OCI-LY1 (cell line): ENCODE measurements at regions not wholly inside any gene's neighbourhood (a gene's known extent, or its start where the extent isn't known, plus 50 kb on each side); places are given as distances from the start of the nearest gene placed in this dataset.

ENCODE experiments used
- H2AFZ ChIP-seq: fragments of 200-600 bp; sonication (generic), shearing (Covaris generic); 2 replicates; pipeline ENCODE4 v1.6.0; 2014; ENCODE audit warnings: antibody characterized with exemption, mild to moderate bottlenecking, low read length
- H3F3A ChIP-seq: fragments of 200-600 bp; sonication (generic), shearing (Covaris generic); 2 replicates; pipeline ENCODE4 v1.6.0; 2014; ENCODE audit warnings: mild to moderate bottlenecking, antibody characterized with exemption, low read length, moderate library complexity; ENCODE audit not compliant: insufficient read depth
- H3K27ac ChIP-seq: fragments of 200-600 bp; sonication (generic); 2 replicates; pipeline ENCODE4 v1.5.1; 2014; ENCODE audit warnings: low read length, mixed run types, mild to moderate bottlenecking, low read depth; ENCODE audit not compliant: poor library complexity, severe bottlenecking
- H3K27me3 ChIP-seq: fragments of 200-600 bp; sonication (generic); 2 replicates; pipeline ENCODE4 v1.6.0; 2014; ENCODE audit warnings: antibody characterized with exemption, mild to moderate bottlenecking, low read length, moderate library complexity; ENCODE audit not compliant: insufficient read depth
- H3K36me3 ChIP-seq: fragments of 200-600 bp; sonication (generic); 2 replicates; pipeline ENCODE4 v1.6.1; 2014; ENCODE audit warnings: mild to moderate bottlenecking, antibody characterized with exemption, low read length, moderate library complexity, mixed read lengths; ENCODE audit not compliant: insufficient read depth
- H3K4me1 ChIP-seq: fragments of 200-600 bp; sonication (generic); 2 replicates; pipeline ENCODE4 v1.5.1; 2014; ENCODE audit warnings: mild to moderate bottlenecking, low read length, moderate library complexity; ENCODE audit not compliant: insufficient read depth, severe bottlenecking
- H3K4me2 ChIP-seq: fragments of 200-600 bp; sonication (generic), shearing (Covaris generic); 2 replicates; pipeline ENCODE4 v1.6.1; 2014; ENCODE audit warnings: low read length
- H3K4me3 ChIP-seq: fragments of 200-600 bp; sonication (generic); 2 replicates; pipeline ENCODE4 v1.5.1; 2014; ENCODE audit warnings: low read length, low read depth, mild to moderate bottlenecking, mixed read lengths; ENCODE audit not compliant: poor library complexity, severe bottlenecking
- H3K79me2 ChIP-seq: fragments of 200-600 bp; shearing (Covaris generic); 2 replicates; pipeline ENCODE4 v1.6.1; 2016; ENCODE audit warnings: mixed run types, low read length, mixed read lengths; ENCODE audit not compliant: insufficient read depth
- H3K9ac ChIP-seq: fragments of 200-600 bp; sonication (generic), shearing (Covaris generic); 2 replicates; pipeline ENCODE4 v1.6.1; 2014; ENCODE audit warnings: mild to moderate bottlenecking, low read length, mixed read lengths
- H3K9me2 ChIP-seq: fragments of 200-600 bp; sonication (generic), shearing (Covaris generic); 2 replicates; pipeline ENCODE4 v1.6.1; 2014; ENCODE audit warnings: low read depth, mild to moderate bottlenecking, low read length, mixed read lengths
- H3K9me3 ChIP-seq: fragments of 200-600 bp; shearing (Covaris generic); 2 replicates; pipeline ENCODE4 v1.6.1; 2014; ENCODE audit warnings: low read length, mixed read lengths
- H4K20me1 ChIP-seq: fragments of 200-600 bp; sonication (generic), shearing (Covaris generic); 2 replicates; pipeline ENCODE4 v1.6.0; 2016; ENCODE audit warnings: mild to moderate bottlenecking, low read length; ENCODE audit not compliant: insufficient read depth
- CTCF ChIP-seq: fragments of 200-600 bp; sonication (generic), shearing (Covaris generic); IDR thresholded peaks from 2 replicates; pipeline ENCODE4 v1.5.1; 2017; ENCODE audit warnings: mild to moderate bottlenecking, antibody characterized with exemption, low read length, moderate library complexity, mixed read lengths
- EZH2 ChIP-seq: fragments of 200-600 bp; sonication (generic), shearing (Covaris generic); IDR thresholded peaks from 2 replicates; pipeline ENCODE4 v1.8.0; 2017; ENCODE audit warnings: borderline replicate concordance, mixed run types, mild to moderate bottlenecking, antibody characterized with exemption, low read length, moderate library complexity, mixed read lengths

GRCh38 chr5:159420940-159421339 lies 90.7 kb upstream of the IL12B start:
- Histone ChIP-seq H3K4me1 (no peaks in the 10 kb centered on the region), H3K79me2 (no peaks in the 10 kb centered on the region), H3K36me3 (no peaks in the 10 kb centered on the region), H3K9ac (no peak overlapping the region), H4K20me1 (no peaks in the 10 kb centered on the region), H3K27ac (no peak overlapping the region), H3K4me2 (no peak overlapping the region), H3K4me3 (no peak overlapping the region), H3K9me2 (no peaks in the 10 kb centered on the region), H2AFZ (no peak overlapping the region), H3K27me3 (no peaks in the 10 kb centered on the region), H3F3A (no peaks in the 10 kb centered on the region), H3K9me3 (no peaks in the 10 kb centered on the region)
- TF ChIP-seq CTCF, result no peak
- no peak for TF ChIP-seq EZH2

- no peaks in the 10 kb centered on the region for H4K20me1 ChIP-seq
- no peak overlapping the region for H2AFZ ChIP-seq
- no peaks in the 10 kb centered on the region for H3K9me3 ChIP-seq
- H3K9ac ChIP-seq, result no peak overlapping the region
- no peaks in the 10 kb centered on the region for H3K36me3 ChIP-seq
- no peaks in the 10 kb centered on the region for H3K4me1 ChIP-seq
- H3K79me2 ChIP-seq, result no peaks in the 10 kb centered on the region
- H3K4me3 ChIP-seq, result no peak overlapping the region
- H3K27ac ChIP-seq, result no peak overlapping the region
- H3K27me3 ChIP-seq, result no peaks in the 10 kb centered on the region
- no peaks in the 10 kb centered on the region for H3F3A ChIP-seq
- H3K4me2 ChIP-seq, result no peak overlapping the region
- H3K9me2 ChIP-seq, result no peaks in the 10 kb centered on the region
- TF ChIP-seq CTCF (no peak), EZH2 (no peak)
These were observed 92.1 kb upstream of the IL12B start for GRCh38 chr5:159422361-159422760.

GRCh38 chr5:159422910-159423309 lies 92.6 kb upstream of the IL12B start:
- Histone ChIP-seq H3K9ac (no peak overlapping the region), H3K9me3 (no peaks in the 10 kb centered on the region), H3K4me2 (no peak overlapping the region), H3K36me3 (no peaks in the 10 kb centered on the region), H3K27me3 (no peaks in the 10 kb centered on the region), H3K27ac (no peak overlapping the region), H3K4me1 (no peaks in the 10 kb centered on the region), H3K79me2 (no peaks in the 10 kb centered on the region), H4K20me1 (no peaks in the 10 kb centered on the region), H3K4me3 (no peak overlapping the region), H3K9me2 (no peaks in the 10 kb centered on the region), H2AFZ (no peak overlapping the region), H3F3A (no peaks in the 10 kb centered on the region)
- no peak for TF ChIP-seq EZH2

GRCh38 chr5:159424123-159424522 lies 93.8 kb upstream of the IL12B start:
- Histone ChIP-seq H3K9me3 (no peaks in the 10 kb centered on the region), H3K27me3 (no peaks in the 10 kb centered on the region), H3K27ac (no peak overlapping the region), H3K9ac (no peak overlapping the region), H3K9me2 (no peaks in the 10 kb centered on the region), H3K79me2 (no peaks in the 10 kb centered on the region), H3K36me3 (no peaks in the 10 kb centered on the region), H2AFZ (no peak overlapping the region), H3K4me2 (no peak overlapping the region), H3K4me1 (no peaks in the 10 kb centered on the region), H3K4me3 (no peak overlapping the region), H4K20me1 (no peaks in the 10 kb centered on the region), H3F3A (no peaks in the 10 kb centered on the region)
- no peak for TF ChIP-seq CTCF
- TF ChIP-seq EZH2, result no peak
